Parathyroid adenoma (tissue), 2 donors: ENCODE measurements at regions not wholly inside any gene's neighbourhood (a gene's known extent, or its start where the extent isn't known, plus 50 kb on each side); places are given as distances from the start of the nearest gene placed in this dataset.
"Not testable (repeated sequence)": the region's sequence is repeated elsewhere in the genome, so short reads cannot be mapped to it uniquely, and the experiment has no call there.

ENCODE experiments used
- H2AFZ ChIP-seq: fragments of 300-600 bp; sonication (generic); one replicate; pipeline ENCODE4 v1.7.0; 2017; ENCODE audit warnings: antibody characterized with exemption, mild to moderate bottlenecking
- H3K27ac ChIP-seq: fragments of 300-600 bp; sonication (generic); one replicate; pipeline ENCODE4 v1.7.0; 2017
- H3K27me3 ChIP-seq: fragments of 300-600 bp; sonication (generic); one replicate; pipeline ENCODE4 v1.7.0; 2017; ENCODE audit warnings: low read length; ENCODE audit not compliant: control insufficient read depth, insufficient read depth
- H3K36me3 ChIP-seq: fragments of 300-600 bp; sonication (generic); one replicate; pipeline ENCODE4 v1.7.0; 2017; ENCODE audit warnings: low read length; ENCODE audit not compliant: control insufficient read depth, insufficient read depth
- H3K4me1 ChIP-seq: fragments of 300-600 bp; sonication (generic); one replicate; pipeline ENCODE4 v1.7.0; 2017; ENCODE audit warnings: control low read depth
- H3K4me2 ChIP-seq: fragments of 300-600 bp; sonication (generic); one replicate; pipeline ENCODE4 v1.7.0; 2017; ENCODE audit warnings: low read length
- H3K4me3 ChIP-seq: fragments of 300-600 bp; sonication (generic); one replicate; pipeline ENCODE4 v1.7.0; 2017; ENCODE audit warnings: low read depth, low read length
- H3K79me2 ChIP-seq: fragments of 300-600 bp; sonication (generic); one replicate; pipeline ENCODE4 v1.7.0; 2017; ENCODE audit warnings: control low read depth
- H3K9ac ChIP-seq: fragments of 300-600 bp; sonication (generic); one replicate; pipeline ENCODE4 v1.7.0; 2017; ENCODE audit warnings: mild to moderate bottlenecking
- H3K9me3 ChIP-seq: fragments of 300-600 bp; sonication (generic); one replicate; pipeline ENCODE4 v1.7.0; 2017; ENCODE audit warnings: low read length; ENCODE audit not compliant: control insufficient read depth
- TF ChIP-seq, protein P1 (sequence below): fragments of 300-600 bp; sonication (generic); IDR thresholded peaks from one replicate; pipeline ENCODE4 v1.7.0; 2017; ENCODE audit warnings: antibody characterized with exemption, mild to moderate bottlenecking
- donor health status: primary hyperparathyroidism.

DNA sequence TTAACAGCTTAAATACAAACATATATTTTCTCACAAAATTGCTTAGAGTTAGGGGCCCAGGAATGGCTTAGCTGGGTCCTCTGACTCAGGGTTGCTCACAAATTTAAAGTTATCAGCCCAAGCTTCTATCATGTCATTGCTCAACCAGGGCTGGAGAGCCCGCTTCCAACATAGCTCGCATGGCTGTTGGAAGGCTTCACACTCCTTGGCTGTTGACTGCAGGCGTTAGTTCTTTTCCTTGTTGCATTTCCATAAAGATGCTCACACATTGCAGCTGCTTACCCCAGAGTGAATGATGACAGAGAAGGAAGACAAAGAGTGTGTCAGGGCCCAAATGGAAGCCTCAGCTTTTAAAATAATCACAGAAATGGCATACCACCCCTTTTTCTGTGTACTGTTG is 62.9 kb upstream of the TFPI start:
- Histone ChIP-seq H3K9me3 (no peaks in the 10 kb centered on the region), H2AFZ (no peak overlapping the region), H3K4me2 (no peak overlapping the region), H3K4me1 (no peaks in the 10 kb centered on the region), H3K9ac (no peak overlapping the region), H3K36me3 (no peaks in the 10 kb centered on the region), H3K27ac (no peak overlapping the region), H3K79me2 (no peaks in the 10 kb centered on the region), H3K4me3 (no peak overlapping the region), H3K27me3 (no peaks in the 10 kb centered on the region)
- TF ChIP-seq, protein P1, sequence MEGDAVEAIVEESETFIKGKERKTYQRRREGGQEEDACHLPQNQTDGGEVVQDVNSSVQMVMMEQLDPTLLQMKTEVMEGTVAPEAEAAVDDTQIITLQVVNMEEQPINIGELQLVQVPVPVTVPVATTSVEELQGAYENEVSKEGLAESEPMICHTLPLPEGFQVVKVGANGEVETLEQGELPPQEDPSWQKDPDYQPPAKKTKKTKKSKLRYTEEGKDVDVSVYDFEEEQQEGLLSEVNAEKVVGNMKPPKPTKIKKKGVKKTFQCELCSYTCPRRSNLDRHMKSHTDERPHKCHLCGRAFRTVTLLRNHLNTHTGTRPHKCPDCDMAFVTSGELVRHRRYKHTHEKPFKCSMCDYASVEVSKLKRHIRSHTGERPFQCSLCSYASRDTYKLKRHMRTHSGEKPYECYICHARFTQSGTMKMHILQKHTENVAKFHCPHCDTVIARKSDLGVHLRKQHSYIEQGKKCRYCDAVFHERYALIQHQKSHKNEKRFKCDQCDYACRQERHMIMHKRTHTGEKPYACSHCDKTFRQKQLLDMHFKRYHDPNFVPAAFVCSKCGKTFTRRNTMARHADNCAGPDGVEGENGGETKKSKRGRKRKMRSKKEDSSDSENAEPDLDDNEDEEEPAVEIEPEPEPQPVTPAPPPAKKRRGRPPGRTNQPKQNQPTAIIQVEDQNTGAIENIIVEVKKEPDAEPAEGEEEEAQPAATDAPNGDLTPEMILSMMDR = no peak

DNA sequence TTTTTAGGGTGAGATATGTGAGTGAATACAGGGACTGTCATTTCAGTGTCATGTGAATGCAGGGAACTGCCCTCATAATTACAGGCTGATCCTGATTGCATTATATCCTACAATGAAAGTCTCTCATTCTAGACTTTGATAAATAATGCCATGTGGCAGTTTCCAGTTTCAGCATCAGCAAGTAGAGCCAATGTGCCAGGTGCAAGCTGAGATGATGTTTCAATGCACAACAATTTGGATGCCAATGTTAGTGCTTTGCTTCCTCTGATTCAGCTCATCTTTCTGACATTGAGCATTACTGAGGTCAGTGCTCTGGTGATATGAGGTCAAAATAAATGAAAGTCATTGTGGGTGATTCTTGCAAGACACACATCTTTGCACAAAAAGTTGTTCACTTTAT is 63.7 kb upstream of the TFPI start:
- TF ChIP-seq, protein P1 = no peak
- Histone ChIP-seq H3K4me3 (no peak overlapping the region), H3K4me2 (no peak overlapping the region), H2AFZ (no peak overlapping the region), H3K36me3 (no peaks in the 10 kb centered on the region), H3K4me1 (no peaks in the 10 kb centered on the region), H3K27me3 (no peaks in the 10 kb centered on the region), H3K9ac (no peak overlapping the region), H3K9me3 (no peaks in the 10 kb centered on the region), H3K27ac (no peak overlapping the region), H3K79me2 (no peaks in the 10 kb centered on the region)

DNA sequence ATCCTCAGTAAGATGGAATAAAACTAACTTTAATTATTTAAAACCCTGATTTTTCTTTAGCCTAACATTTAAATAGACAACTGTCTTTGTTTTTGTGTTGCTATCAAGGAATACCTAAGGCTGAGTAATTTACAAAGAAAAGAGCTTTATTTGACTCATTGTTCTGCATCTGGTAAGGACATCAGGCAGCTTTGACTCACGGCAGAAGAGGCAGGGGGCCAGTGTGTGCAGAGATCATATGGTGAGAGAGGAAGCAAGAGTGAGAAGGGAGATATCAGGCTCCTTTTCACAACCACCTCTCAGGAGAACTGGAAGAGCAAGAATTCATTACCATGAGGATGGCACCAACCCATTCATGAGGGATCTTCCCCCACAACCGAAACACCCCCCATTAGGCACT is 64.6 kb upstream of the TFPI start:
- Histone ChIP-seq H3K9me3 (no peaks in the 10 kb centered on the region), H3K4me2 (no peak overlapping the region), H3K27ac (no peak overlapping the region), H3K36me3 (no peaks in the 10 kb centered on the region), H3K4me3 (no peak overlapping the region), H3K9ac (no peak overlapping the region), H3K4me1 (no peaks in the 10 kb centered on the region), H2AFZ (no peak overlapping the region), H3K79me2 (no peaks in the 10 kb centered on the region), H3K27me3 (no peaks in the 10 kb centered on the region)
- TF ChIP-seq, protein P1 = no peak

DNA sequence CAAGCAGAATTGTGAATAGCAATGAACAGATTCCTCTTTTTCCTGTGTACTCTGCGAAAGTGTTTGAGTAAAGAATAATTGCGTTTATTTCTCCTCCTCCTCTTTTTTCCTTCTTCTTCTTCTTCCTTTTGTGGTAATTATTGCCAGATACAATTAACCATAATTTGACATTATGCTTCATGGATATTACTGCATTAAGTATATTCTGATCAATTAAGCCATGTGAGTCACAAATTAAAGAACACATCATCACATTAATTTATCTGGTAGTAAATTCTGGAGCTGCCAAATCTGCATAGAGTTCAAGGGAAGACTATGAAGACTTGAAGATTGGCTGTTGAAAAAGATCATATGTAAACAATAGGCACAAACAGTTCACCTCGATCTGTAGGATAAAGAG is 72.9 kb upstream of the TFPI start:
- H3K27me3 ChIP-seq = no peaks in the 10 kb centered on the region
- H3K4me1 ChIP-seq = no peaks in the 10 kb centered on the region
- H3K36me3 ChIP-seq = no peaks in the 10 kb centered on the region
- H2AFZ ChIP-seq = no peak overlapping the region
- no peak overlapping the region for H3K27ac ChIP-seq
- H3K9me3 ChIP-seq = no peaks in the 10 kb centered on the region
- no peak overlapping the region for H3K4me2 ChIP-seq
- H3K9ac ChIP-seq = no peak overlapping the region
- TF ChIP-seq, protein P1 = no peak
- H3K4me3 ChIP-seq = no peak overlapping the region
- no peaks in the 10 kb centered on the region for H3K79me2 ChIP-seq

DNA sequence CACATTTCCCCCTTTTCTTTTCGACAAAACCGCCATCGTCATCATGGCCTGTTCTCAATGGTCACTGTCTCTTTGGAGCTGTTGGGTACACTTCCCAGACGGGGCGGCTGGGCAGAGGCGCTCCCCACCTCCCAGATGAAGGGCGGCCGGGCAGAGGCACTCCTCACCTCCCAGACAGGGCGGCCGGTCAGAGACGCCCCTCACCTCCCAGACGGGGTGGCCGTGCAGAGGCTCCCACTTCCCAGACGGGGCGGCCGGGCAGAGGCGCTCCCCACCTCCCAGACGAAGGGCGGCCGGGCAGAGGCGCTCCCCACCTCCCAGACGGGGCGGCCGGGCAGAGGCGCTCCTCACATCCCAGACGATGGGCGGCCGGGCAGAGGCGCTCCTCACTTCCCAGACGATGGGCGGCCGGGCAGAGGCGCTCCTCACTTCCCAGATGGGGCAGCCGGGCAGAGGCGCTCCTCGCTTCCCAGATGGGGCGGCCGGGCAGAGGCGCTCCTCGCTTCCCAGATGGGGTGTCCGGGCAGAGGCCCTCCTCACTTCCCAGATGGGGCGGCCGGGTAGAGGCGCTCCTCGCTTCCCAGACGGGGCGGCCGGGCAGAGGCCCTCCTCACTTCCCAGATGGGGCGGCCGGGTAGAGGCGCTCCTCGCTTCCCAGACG is 82.6 kb upstream of the TFPI start:
- not testable (repeated sequence) for H3K27me3 ChIP-seq, H3K27ac ChIP-seq, H2AFZ ChIP-seq, H3K36me3 ChIP-seq, H3K4me2 ChIP-seq, H3K79me2 ChIP-seq, H3K9me3 ChIP-seq, H3K9ac ChIP-seq, H3K4me1 ChIP-seq, H3K4me3 ChIP-seq

DNA sequence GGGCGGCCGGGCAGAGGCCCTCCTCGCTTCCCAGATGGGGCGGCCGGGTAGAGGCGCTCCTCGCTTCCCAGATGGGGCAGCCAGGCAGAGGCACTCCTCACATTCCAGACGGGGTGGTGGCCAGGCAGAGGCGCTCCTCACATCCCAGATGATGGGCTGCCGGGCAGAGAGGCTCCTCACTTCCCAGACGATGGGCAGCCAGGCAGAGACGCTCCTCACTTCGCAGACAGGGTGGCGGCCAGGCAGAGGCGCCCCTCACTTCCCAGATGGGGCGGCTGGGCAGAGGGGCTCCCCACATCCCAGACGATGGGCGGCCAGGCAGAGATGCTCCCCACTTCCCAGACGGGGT is 83.1 kb upstream of the TFPI start:
- H3K9ac ChIP-seq, H3K4me3 ChIP-seq, H3K36me3 ChIP-seq, H3K4me1 ChIP-seq, H3K9me3 ChIP-seq, H3K79me2 ChIP-seq, H2AFZ ChIP-seq, H3K4me2 ChIP-seq, H3K27ac ChIP-seq, H3K27me3 ChIP-seq: not testable (repeated sequence)

DNA sequence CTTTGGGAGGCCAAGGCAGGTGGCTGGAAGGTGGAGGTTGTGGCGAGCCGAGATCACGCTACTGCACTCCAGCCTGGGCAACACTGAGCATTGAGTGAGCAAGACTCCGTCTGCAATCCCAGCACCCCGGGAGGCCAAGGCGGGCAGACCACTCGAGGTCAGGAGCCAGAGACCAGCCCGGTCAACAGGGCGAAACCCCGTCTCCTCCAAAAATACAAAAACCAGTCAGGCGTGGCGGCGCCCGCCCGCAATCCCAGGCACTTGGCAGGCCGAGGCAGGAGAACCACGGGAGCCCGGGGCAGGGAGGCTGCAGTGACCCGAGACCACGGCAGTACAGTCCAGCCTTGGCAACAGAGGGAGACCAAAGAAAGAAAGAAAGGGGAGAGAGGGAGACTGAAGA is 83.5 kb upstream of the TFPI start:
- not testable (repeated sequence) for H3K9me3 ChIP-seq, H3K27ac ChIP-seq, H3K79me2 ChIP-seq, H2AFZ ChIP-seq, H3K4me2 ChIP-seq, H3K9ac ChIP-seq, H3K4me3 ChIP-seq, H3K36me3 ChIP-seq, H3K27me3 ChIP-seq, H3K4me1 ChIP-seq
